ENCODE measurements at regions not wholly inside any gene's neighbourhood (a gene's known extent, or its start where the extent isn't known, plus 50 kb on each side); places are given as distances from the start of the nearest gene placed in this dataset.

DNA sequence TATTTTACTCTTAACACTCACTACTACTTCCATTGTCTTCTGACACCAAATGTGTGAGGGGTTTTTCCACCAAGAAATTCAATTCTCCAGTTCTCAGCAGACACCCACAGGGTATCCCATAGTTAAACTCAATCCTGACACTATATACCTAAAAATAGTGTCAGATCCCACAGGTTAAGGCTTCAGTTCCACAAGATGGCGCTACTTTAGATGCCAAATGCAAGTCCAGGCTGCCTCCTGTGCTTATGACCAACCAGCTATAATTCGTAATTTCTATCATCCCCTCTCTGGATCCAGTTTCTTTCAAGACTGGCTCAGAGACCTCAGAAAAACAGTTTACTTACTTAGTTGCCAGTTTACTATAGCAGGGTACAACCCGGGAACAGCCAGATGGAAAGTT, 1146.2 kb upstream of the SPRY2 start:
- RAD21 ChIA-PET (ENCODE audit: unreplicated experiment), result interaction anchor here (2.1 to 2.6 kb wide), 2 partner anchors 316 to 385 kb away, joined by 9 to 13 read pairs; no protein-coding TSS in a partner anchor
- POLR2A ChIA-PET, result no interaction called here
- Histone ChIP-seq H3K9me3 (replicated peaks; ENCODE audit: control insufficient read depth, insufficient read depth, low read length) (no peaks in the 10 kb centered on the region), H2AFZ (ENCODE audit: control insufficient read depth, low read depth, low read length) (no peak overlapping the region), H3K4me2 (ENCODE audit: control insufficient read depth, insufficient read depth) (no peak overlapping the region), H3K4me1 (ENCODE audit: control insufficient read depth, insufficient read depth, low read length) (no peaks in the 10 kb centered on the region), H3K4me3 (no peak overlapping the region), H3K36me3 (ENCODE audit: control insufficient read depth in 2 of 2, insufficient read depth in 2 of 2, low read length in 1 of 2) (no peaks in the 10 kb centered on the region), H3K9ac (ENCODE audit: control insufficient read depth, insufficient read depth, low read length) (no peak overlapping the region), H3K27ac (ENCODE audit: control insufficient read depth, insufficient read depth) (no peak overlapping the region), H3K79me2 (ENCODE audit: control insufficient read depth, insufficient read depth, low read length) (no peaks in the 10 kb centered on the region), H3K27me3 (replicated peaks in 1 of 2; ENCODE audit: control insufficient read depth in 2 of 2, insufficient read depth in 2 of 2, low read length in 1 of 2) (no peaks in the 10 kb centered on the region), H4K20me1 (ENCODE audit: control insufficient read depth, insufficient read depth) (no peaks in the 10 kb centered on the region)
- SMC1A ChIA-PET (ENCODE audit: uncharacterized antibody, unreplicated experiment), result interaction anchor here (0.6 to 3.4 kb wide), 11 partner anchors 9 to 509 kb away, joined by 3 to 23 read pairs (median 4); no protein-coding TSS in a partner anchor
- FAIRE-seq (no peak), ATAC-seq (peak; percentile 60), DNase-seq (ENCODE audit: low read depth, low spot score) (no peak)
- no TSS peak for BruUV-seq (replicated peaks)
- intact Hi-C loops (cut with micrococcal nuclease; ENCODE audit: unreplicated experiment) (no loop called here), in situ Hi-C loops (cut with MboI) (no loop called here)
- TF ChIP-seq KAT2A (conservative IDR thresholded peaks at IDR 0.05; ENCODE audit: control insufficient read depth, low read depth, low read length) (no peak), RUNX3 (IDR thresholded peaks at IDR 0.05; ENCODE audit: low read length) (no peak), SMAD1 (IDR thresholded peaks at IDR 0.05; ENCODE audit: low read depth, partially characterized antibody) (no peak), SMC3 (IDR thresholded peaks at IDR 0.05; ENCODE audit: borderline replicate concordance, low read length) (peak; percentile 16; the same call in 1 of the 2 replicates), CBX3 (IDR thresholded peaks at IDR 0.05; ENCODE audit: borderline replicate concordance, low read depth) (no peak)
- TF ChIP-seq, protein P1, sequence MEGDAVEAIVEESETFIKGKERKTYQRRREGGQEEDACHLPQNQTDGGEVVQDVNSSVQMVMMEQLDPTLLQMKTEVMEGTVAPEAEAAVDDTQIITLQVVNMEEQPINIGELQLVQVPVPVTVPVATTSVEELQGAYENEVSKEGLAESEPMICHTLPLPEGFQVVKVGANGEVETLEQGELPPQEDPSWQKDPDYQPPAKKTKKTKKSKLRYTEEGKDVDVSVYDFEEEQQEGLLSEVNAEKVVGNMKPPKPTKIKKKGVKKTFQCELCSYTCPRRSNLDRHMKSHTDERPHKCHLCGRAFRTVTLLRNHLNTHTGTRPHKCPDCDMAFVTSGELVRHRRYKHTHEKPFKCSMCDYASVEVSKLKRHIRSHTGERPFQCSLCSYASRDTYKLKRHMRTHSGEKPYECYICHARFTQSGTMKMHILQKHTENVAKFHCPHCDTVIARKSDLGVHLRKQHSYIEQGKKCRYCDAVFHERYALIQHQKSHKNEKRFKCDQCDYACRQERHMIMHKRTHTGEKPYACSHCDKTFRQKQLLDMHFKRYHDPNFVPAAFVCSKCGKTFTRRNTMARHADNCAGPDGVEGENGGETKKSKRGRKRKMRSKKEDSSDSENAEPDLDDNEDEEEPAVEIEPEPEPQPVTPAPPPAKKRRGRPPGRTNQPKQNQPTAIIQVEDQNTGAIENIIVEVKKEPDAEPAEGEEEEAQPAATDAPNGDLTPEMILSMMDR (IDR thresholded peaks at IDR 0.05 in 2 of 3, conservative IDR thresholded peaks at IDR 0.05 in 1 of 3; ENCODE audit: control insufficient read depth in 2 of 3, extremely low read depth in 1 of 3, insufficient read depth in 1 of 3, low read depth in 3 of 3, low read length in 3 of 3), result peak; percentile 6 to 39 (median 39); a peak in 2 of 6 replicates
- TF ChIP-seq, protein P2, sequence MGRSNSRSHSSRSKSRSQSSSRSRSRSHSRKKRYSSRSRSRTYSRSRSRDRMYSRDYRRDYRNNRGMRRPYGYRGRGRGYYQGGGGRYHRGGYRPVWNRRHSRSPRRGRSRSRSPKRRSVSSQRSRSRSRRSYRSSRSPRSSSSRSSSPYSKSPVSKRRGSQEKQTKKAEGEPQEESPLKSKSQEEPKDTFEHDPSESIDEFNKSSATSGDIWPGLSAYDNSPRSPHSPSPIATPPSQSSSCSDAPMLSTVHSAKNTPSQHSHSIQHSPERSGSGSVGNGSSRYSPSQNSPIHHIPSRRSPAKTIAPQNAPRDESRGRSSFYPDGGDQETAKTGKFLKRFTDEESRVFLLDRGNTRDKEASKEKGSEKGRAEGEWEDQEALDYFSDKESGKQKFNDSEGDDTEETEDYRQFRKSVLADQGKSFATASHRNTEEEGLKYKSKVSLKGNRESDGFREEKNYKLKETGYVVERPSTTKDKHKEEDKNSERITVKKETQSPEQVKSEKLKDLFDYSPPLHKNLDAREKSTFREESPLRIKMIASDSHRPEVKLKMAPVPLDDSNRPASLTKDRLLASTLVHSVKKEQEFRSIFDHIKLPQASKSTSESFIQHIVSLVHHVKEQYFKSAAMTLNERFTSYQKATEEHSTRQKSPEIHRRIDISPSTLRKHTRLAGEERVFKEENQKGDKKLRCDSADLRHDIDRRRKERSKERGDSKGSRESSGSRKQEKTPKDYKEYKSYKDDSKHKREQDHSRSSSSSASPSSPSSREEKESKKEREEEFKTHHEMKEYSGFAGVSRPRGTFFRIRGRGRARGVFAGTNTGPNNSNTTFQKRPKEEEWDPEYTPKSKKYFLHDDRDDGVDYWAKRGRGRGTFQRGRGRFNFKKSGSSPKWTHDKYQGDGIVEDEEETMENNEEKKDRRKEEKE (IDR thresholded peaks at IDR 0.05), result no peak
- CTCF ChIA-PET, result interaction anchor here (1.0 to 3.6 kb wide), 14 partner anchors 8 to 385 kb away, joined by 3 to 12 read pairs (median 6); no protein-coding TSS in a partner anchor
- WGBS (ENCODE audit: insufficient coverage, insufficient replicate concordance, low lambda C conversion rate, missing lambda C conversion rate), result 2% methylated on average over 3 of the region's 3 CpGs

Data from GM12878 (cell line).